ENCODE measurements at regions not wholly inside any gene's neighbourhood (a gene's known extent, or its start where the extent isn't known, plus 50 kb on each side); places are given as distances from the start of the nearest gene placed in this dataset.

- Histone ChIP-seq H3K27me3 (ENCODE audit: insufficient read depth, low read depth) (no peaks in the 10 kb centered on the region), H3K79me2 (ENCODE audit: insufficient read depth, low read depth) (no peaks in the 10 kb centered on the region), H3K4me2 (peak overlapping the region; percentile 76), H3K4me1 (ENCODE audit: low read depth, poor library complexity, severe bottlenecking) (peaks cover 42% of the 10 kb centered on the region), H3K27ac (peak overlapping the region; percentile 96), H2AFZ (ENCODE audit: low read depth) (peak overlapping the region; percentile 41), H4K20me1 (ENCODE audit: insufficient read depth) (no peaks in the 10 kb centered on the region), H3K9ac (peak overlapping the region; percentile 52), H3K4me3 (IDR thresholded peaks at IDR 0.05; ENCODE audit: insufficient read depth, low read depth, low read length) (no peak overlapping the region), H3K36me3 (ENCODE audit: insufficient read depth) (no peaks in the 10 kb centered on the region)
- TF ChIP-seq CTCF (conservative IDR thresholded peaks at IDR 0.05; ENCODE audit: low read depth, low read length) = no peak
Observed at GRCh38 chr14:71290960-71291466, 383.8 kb downstream of the PCNX1 start.

GRCh38 chr14:71296184-71296583 is 388.9 kb downstream of the PCNX1 start:
- Histone ChIP-seq H3K9ac (no peak overlapping the region), H2AFZ (ENCODE audit: low read depth) (no peak overlapping the region), H3K4me2 (no peak overlapping the region), H4K20me1 (ENCODE audit: insufficient read depth) (no peaks in the 10 kb centered on the region), H3K27ac (no peak overlapping the region), H3K4me1 (ENCODE audit: low read depth, poor library complexity, severe bottlenecking) (peaks cover 26% of the 10 kb centered on the region), H3K4me3 (IDR thresholded peaks at IDR 0.05; ENCODE audit: insufficient read depth, low read depth, low read length) (no peak overlapping the region), H3K27me3 (ENCODE audit: insufficient read depth, low read depth) (no peaks in the 10 kb centered on the region), H3K79me2 (ENCODE audit: insufficient read depth, low read depth) (no peaks in the 10 kb centered on the region), H3K36me3 (ENCODE audit: insufficient read depth) (no peaks in the 10 kb centered on the region)
- no peak for TF ChIP-seq CTCF (conservative IDR thresholded peaks at IDR 0.05; ENCODE audit: low read depth, low read length)

GRCh38 chr14:71300566-71301330 is 393.5 kb downstream of the PCNX1 start:
- H2AFZ ChIP-seq (ENCODE audit: low read depth) = no peak overlapping the region
- H4K20me1 ChIP-seq (ENCODE audit: insufficient read depth) = no peaks in the 10 kb centered on the region
- no peaks in the 10 kb centered on the region for H3K36me3 ChIP-seq (ENCODE audit: insufficient read depth)
- H3K4me1 ChIP-seq (ENCODE audit: low read depth, poor library complexity, severe bottlenecking) = peaks cover 13% of the 10 kb centered on the region
- TF ChIP-seq CTCF (conservative IDR thresholded peaks at IDR 0.05; ENCODE audit: low read depth, low read length) = no peak
- H3K27me3 ChIP-seq (ENCODE audit: insufficient read depth, low read depth) = no peaks in the 10 kb centered on the region
- no peak overlapping the region for H3K27ac ChIP-seq
- no peak overlapping the region for H3K9ac ChIP-seq
- no peak overlapping the region for H3K4me3 ChIP-seq (IDR thresholded peaks at IDR 0.05; ENCODE audit: insufficient read depth, low read depth, low read length)
- no peaks in the 10 kb centered on the region for H3K79me2 ChIP-seq (ENCODE audit: insufficient read depth, low read depth)
- no peak overlapping the region for H3K4me2 ChIP-seq

- no peaks in the 10 kb centered on the region for H3K79me2 ChIP-seq (ENCODE audit: insufficient read depth, low read depth)
- no peak overlapping the region for H3K4me2 ChIP-seq
- no peak overlapping the region for H3K27ac ChIP-seq
- no peaks in the 10 kb centered on the region for H3K36me3 ChIP-seq (ENCODE audit: insufficient read depth)
- H2AFZ ChIP-seq (ENCODE audit: low read depth) = no peak overlapping the region
- H3K9ac ChIP-seq = no peak overlapping the region
- TF ChIP-seq CTCF (conservative IDR thresholded peaks at IDR 0.05; ENCODE audit: low read depth, low read length) = no peak
- peaks cover 13% of the 10 kb centered on the region for H3K4me1 ChIP-seq (ENCODE audit: low read depth, poor library complexity, severe bottlenecking)
- H3K27me3 ChIP-seq (ENCODE audit: insufficient read depth, low read depth) = no peaks in the 10 kb centered on the region
- no peak overlapping the region for H3K4me3 ChIP-seq (IDR thresholded peaks at IDR 0.05; ENCODE audit: insufficient read depth, low read depth, low read length)
- H4K20me1 ChIP-seq (ENCODE audit: insufficient read depth) = no peaks in the 10 kb centered on the region
Observed at GRCh38 chr14:71301611-71302010, 394.4 kb downstream of the PCNX1 start.
